ENCODE measurements at regions not wholly inside any gene's neighbourhood (a gene's known extent, or its start where the extent isn't known, plus 50 kb on each side); places are given as distances from the start of the nearest gene placed in this dataset.

DNA sequence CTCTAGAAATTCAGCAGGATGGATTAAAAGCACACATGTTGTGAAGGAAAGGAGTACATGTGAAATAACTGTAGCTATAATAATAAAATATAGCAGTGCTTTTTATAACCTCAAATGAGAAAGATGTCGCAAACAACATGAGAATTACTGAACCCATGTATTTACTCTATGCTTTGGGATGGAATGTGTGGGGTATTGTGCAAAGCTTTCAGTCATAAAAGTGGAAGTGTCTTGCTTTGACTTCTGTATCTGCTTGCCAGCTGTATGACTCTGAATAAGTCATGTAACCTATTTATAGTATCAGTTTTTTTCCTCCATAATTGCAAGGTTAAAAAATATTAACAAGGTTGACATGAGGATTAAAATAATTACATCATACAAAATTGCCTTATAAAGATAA, 519.3 kb upstream of the CADM2 start:
- POLR2A ChIA-PET = no interaction called here
- no peak overlapping the region for H3K4me3 Mint-ChIP-seq

DNA sequence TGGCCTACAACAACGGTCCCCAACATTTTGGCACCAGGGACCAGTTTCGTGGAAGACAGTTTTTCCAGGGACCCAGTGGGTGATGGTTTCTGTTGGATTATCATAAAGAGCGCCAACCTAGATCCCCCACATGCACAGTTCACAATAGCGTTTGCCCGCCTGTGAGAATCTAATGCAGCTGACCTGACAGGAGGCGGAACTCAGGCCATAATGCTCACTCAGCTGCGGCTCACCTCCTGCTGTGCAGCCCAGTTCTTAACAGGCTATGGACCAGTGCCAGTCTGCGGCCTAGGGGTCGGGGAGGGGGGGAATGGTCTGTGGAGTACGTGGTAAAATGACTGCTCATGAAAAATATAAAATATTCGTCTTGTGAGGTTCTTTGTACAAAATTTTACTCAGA, 518.5 kb upstream of the CADM2 start:
- Mint-ChIP-seq H3K36me3 (ENCODE audit: low read depth) (no peaks in the 10 kb centered on the region), H3K4me1 (no peaks in the 10 kb centered on the region), H3K27ac (no peak overlapping the region), H3K4me3 (no peak overlapping the region), H3K9me3 (peaks cover 10% of the 10 kb centered on the region), H3K27me3 (no peaks in the 10 kb centered on the region)
- DNase-seq = no peak
- ChIA-PET POLR2A (no interaction called here), CTCF (no interaction called here)

More for the DNA sequence above, 519.3 kb upstream of the CADM2 start:
- Mint-ChIP-seq H3K9me3 (peaks cover 10% of the 10 kb centered on the region), H3K36me3 (ENCODE audit: low read depth) (no peaks in the 10 kb centered on the region), H3K27ac (no peak overlapping the region), H3K27me3 (no peaks in the 10 kb centered on the region), H3K4me1 (no peaks in the 10 kb centered on the region)
- DNase-seq = no peak
- CTCF ChIA-PET = no interaction called here

DNA sequence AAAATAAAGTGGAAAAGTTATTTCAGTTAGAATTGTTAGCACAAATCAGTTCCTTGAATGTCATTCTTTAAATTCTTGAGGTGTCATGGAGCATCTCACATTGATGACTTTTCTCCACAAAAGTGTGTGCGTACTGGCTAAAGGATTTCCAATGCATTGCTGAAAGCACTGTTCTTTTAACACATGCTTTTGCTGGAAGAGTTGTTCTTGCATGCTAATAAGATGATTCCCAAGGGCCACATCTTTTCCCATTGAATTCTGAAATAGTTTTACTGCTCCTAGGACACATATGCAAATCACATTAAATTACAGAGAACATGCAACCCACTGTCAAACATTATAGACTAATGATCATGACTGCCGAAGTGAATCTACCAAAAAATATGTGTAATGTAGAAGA, 516.3 kb upstream of the CADM2 start:
- H3K4me3 Mint-ChIP-seq = no peak overlapping the region
- H3K9me3 Mint-ChIP-seq = peaks cover 8% of the 10 kb centered on the region
- no peaks in the 10 kb centered on the region for H3K4me1 Mint-ChIP-seq
- H3K27me3 Mint-ChIP-seq = no peaks in the 10 kb centered on the region
- CTCF ChIA-PET = no interaction called here
- no peak for DNase-seq
- no peaks in the 10 kb centered on the region for H3K36me3 Mint-ChIP-seq (ENCODE audit: low read depth)
- POLR2A ChIA-PET = no interaction called here
- no peak overlapping the region for H3K27ac Mint-ChIP-seq

- Mint-ChIP-seq H3K9me3 (peaks cover 8% of the 10 kb centered on the region), H3K4me3 (no peak overlapping the region), H3K27ac (no peak overlapping the region), H3K36me3 (ENCODE audit: low read depth) (no peaks in the 10 kb centered on the region), H3K4me1 (no peaks in the 10 kb centered on the region), H3K27me3 (no peaks in the 10 kb centered on the region)
- ChIA-PET CTCF (no interaction called here), POLR2A (no interaction called here)
- no peak for DNase-seq
Measured at GRCh38 chr3:84444726-84445521, 513.9 kb upstream of the CADM2 start.

GRCh38 chr3:84487296-84487695, 471.5 kb upstream of the CADM2 start:
- H3K4me1 Mint-ChIP-seq = no peaks in the 10 kb centered on the region
- POLR2A ChIA-PET = no interaction called here
- no peaks in the 10 kb centered on the region for H3K27me3 Mint-ChIP-seq
- H3K4me3 Mint-ChIP-seq = no peak overlapping the region
- H3K27ac Mint-ChIP-seq = no peak overlapping the region
- CTCF ChIA-PET = no interaction called here
- peaks cover 4% of the 10 kb centered on the region for H3K9me3 Mint-ChIP-seq
- no peaks in the 10 kb centered on the region for H3K36me3 Mint-ChIP-seq (ENCODE audit: low read depth)
- no peak for DNase-seq

DNA sequence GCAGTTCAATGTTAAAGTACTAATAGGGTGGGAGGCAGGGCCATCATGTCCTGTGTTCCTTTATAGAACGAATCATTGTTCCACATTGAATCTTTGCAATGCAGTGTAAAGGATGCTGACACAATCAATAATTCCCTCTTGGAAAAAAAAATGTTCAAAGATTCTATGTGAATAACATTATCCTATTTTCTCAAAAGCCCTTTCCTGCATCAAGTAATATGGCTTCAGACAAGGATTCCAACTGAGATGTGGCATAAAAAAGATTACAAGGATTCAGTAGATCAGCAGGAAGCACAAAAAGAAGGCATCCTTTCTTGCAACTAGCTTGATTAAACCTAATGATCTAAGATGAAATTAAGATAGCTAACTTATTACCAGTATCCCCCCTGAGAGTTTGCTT, 454.0 kb upstream of the CADM2 start:
- ChIA-PET CTCF (no interaction called here), POLR2A (no interaction called here)
- H3K27me3 Mint-ChIP-seq = no peaks in the 10 kb centered on the region
- no peak for DNase-seq
- H3K4me3 Mint-ChIP-seq = no peak overlapping the region
- no peak overlapping the region for H3K27ac Mint-ChIP-seq
- H3K36me3 Mint-ChIP-seq (ENCODE audit: low read depth) = no peaks in the 10 kb centered on the region
- peaks cover 10% of the 10 kb centered on the region for H3K9me3 Mint-ChIP-seq
- no peaks in the 10 kb centered on the region for H3K4me1 Mint-ChIP-seq

DNA sequence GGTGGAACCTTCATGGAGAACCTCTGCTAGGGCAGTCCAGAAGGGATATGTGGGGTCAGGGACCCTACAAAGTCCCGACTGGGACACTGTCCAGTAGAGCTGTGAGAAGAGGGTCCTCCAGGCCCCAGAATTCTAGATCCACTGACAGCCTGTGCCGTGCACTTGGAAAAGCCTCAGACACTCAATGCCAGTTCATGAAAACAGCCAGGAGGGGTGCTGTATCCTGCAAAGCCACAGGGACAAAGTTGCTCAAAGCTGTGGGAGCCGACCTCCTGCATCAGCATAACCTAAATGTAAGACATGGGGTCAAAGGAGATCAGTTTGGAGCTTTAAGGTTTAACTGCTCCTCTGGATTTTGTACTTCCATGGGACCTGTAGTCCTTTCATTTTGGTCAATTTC, 448.8 kb upstream of the CADM2 start:
- ChIA-PET POLR2A (no interaction called here), CTCF (no interaction called here)
- Mint-ChIP-seq H3K27ac (no peak overlapping the region), H3K4me1 (no peaks in the 10 kb centered on the region), H3K27me3 (no peaks in the 10 kb centered on the region), H3K4me3 (no peak overlapping the region), H3K9me3 (peaks cover 7% of the 10 kb centered on the region), H3K36me3 (ENCODE audit: low read depth) (no peaks in the 10 kb centered on the region)
- DNase-seq = no peak

GRCh38 chr3:84522893-84523292, 435.9 kb upstream of the CADM2 start:
- ChIA-PET CTCF (no interaction called here), POLR2A (no interaction called here)
- Mint-ChIP-seq H3K4me1 (no peaks in the 10 kb centered on the region), H3K27ac (no peak overlapping the region), H3K4me3 (no peak overlapping the region), H3K27me3 (no peaks in the 10 kb centered on the region), H3K9me3 (peaks cover 17% of the 10 kb centered on the region), H3K36me3 (ENCODE audit: low read depth) (no peaks in the 10 kb centered on the region)
- no peak for DNase-seq

- POLR2A ChIA-PET = no interaction called here
- Mint-ChIP-seq H3K4me3 (no peak overlapping the region), H3K27ac (no peak overlapping the region), H3K36me3 (ENCODE audit: low read depth) (no peaks in the 10 kb centered on the region), H3K9me3 (peaks cover 18% of the 10 kb centered on the region), H3K4me1 (no peaks in the 10 kb centered on the region), H3K27me3 (no peaks in the 10 kb centered on the region)
- DNase-seq = no peak
- CTCF ChIA-PET = interaction anchor here (0.5 kb wide), 1 partner anchor 30 kb away, joined by 3 read pairs; no protein-coding TSS in a partner anchor
Measured at GRCh38 chr3:84536916-84537315, 421.9 kb upstream of the CADM2 start.

DNA sequence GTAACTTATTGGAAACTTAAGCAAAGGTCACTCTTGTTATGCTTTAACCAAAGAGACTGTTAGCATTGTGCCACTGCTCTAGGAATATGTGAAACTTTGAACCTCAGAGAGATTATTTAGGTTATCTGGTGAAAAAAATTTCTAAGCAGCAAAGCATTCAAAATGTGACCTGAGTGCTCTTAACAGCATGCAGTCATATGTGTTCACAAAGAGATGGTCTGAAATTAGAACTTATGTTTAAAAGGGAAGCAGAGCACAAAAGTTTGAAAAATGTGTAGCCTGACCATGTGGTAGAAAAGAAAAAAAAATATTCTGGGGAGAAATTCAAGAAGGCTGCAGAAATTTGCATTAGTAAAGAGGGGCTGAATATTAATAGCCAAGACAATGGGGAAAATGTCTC, 420.2 kb upstream of the CADM2 start:
- no peak overlapping the region for H3K27ac Mint-ChIP-seq
- H3K4me1 Mint-ChIP-seq = no peaks in the 10 kb centered on the region
- DNase-seq = no peak
- peaks cover 13% of the 10 kb centered on the region for H3K9me3 Mint-ChIP-seq
- H3K36me3 Mint-ChIP-seq (ENCODE audit: low read depth) = no peaks in the 10 kb centered on the region
- no peak overlapping the region for H3K4me3 Mint-ChIP-seq
- no peaks in the 10 kb centered on the region for H3K27me3 Mint-ChIP-seq
- ChIA-PET POLR2A (no interaction called here), CTCF (no interaction called here)

DNA sequence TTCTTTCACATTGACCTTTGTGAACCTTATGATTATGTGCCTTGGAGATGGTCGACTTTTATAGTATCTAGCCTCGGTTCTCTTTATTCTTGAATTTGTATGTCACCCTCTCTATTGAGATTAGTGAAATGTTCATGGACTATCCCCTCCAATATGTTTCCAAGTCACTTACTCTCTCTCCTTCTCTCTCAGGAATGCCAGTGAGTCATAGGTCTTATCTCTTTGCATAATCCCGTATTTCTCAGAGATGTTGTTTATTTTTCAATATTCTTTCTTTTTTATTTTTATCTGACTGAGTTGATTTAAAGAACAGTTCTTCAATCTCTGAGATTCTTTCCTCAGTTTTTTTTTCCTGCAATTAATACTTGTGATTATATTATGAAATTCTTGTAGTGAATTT, 411.6 kb upstream of the CADM2 start:
- no peak for DNase-seq
- no peaks in the 10 kb centered on the region for H3K4me1 Mint-ChIP-seq
- no peak overlapping the region for H3K4me3 Mint-ChIP-seq
- no peaks in the 10 kb centered on the region for H3K27me3 Mint-ChIP-seq
- no peaks in the 10 kb centered on the region for H3K36me3 Mint-ChIP-seq (ENCODE audit: low read depth)
- POLR2A ChIA-PET = no interaction called here
- H3K27ac Mint-ChIP-seq = no peak overlapping the region
- H3K9me3 Mint-ChIP-seq = peaks cover 2% of the 10 kb centered on the region
- CTCF ChIA-PET = no interaction called here

GRCh38 chr3:84547971-84548970, 410.5 kb upstream of the CADM2 start:
- DNase-seq = no peak
- Mint-ChIP-seq H3K27ac (no peak overlapping the region), H3K9me3 (peaks cover 2% of the 10 kb centered on the region), H3K4me3 (no peak overlapping the region), H3K36me3 (ENCODE audit: low read depth) (no peaks in the 10 kb centered on the region), H3K4me1 (no peaks in the 10 kb centered on the region), H3K27me3 (no peaks in the 10 kb centered on the region)
- ChIA-PET CTCF (interaction anchor here (0.6 kb wide), 1 partner anchor 113 kb away, joined by 3 read pairs; no protein-coding TSS in a partner anchor), POLR2A (no interaction called here)

DNA sequence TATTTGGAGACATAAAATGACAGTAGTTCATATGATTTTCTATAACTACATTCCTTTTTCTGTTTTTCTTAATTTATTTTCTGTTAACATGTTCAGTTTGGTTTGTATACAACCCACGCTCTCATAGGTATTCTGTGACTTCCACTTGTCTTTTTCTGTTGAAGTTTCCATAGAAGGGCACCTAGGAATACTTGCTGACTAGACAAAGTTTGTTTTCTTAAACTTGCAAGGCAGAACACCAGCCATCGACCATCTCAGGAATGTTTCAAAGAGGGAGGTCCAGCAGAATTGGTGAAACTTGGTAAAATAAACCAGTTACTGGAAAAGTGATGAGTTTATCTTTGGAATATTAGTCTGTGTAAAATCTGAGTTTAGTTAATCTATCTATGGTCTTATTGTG, 403.2 kb upstream of the CADM2 start:
- no peak overlapping the region for H3K27ac Mint-ChIP-seq
- ChIA-PET CTCF (no interaction called here), POLR2A (no interaction called here)
- no peak overlapping the region for H3K4me3 Mint-ChIP-seq
- H3K9me3 Mint-ChIP-seq = peaks cover 2% of the 10 kb centered on the region
- no peaks in the 10 kb centered on the region for H3K27me3 Mint-ChIP-seq
- no peak for DNase-seq
- H3K36me3 Mint-ChIP-seq (ENCODE audit: low read depth) = no peaks in the 10 kb centered on the region
- no peaks in the 10 kb centered on the region for H3K4me1 Mint-ChIP-seq

- no peak for DNase-seq
- Mint-ChIP-seq H3K27ac (no peak overlapping the region), H3K36me3 (ENCODE audit: low read depth) (no peaks in the 10 kb centered on the region), H3K4me3 (no peak overlapping the region), H3K27me3 (no peaks in the 10 kb centered on the region), H3K4me1 (no peaks in the 10 kb centered on the region), H3K9me3 (peaks cover 3% of the 10 kb centered on the region)
- POLR2A ChIA-PET = no interaction called here
- CTCF ChIA-PET = no interaction called here
Measured at GRCh38 chr3:84566256-84566655, 392.5 kb upstream of the CADM2 start.

Measured in activated CD4-positive, alpha-beta memory T cell treated with anti-CD3 and anti-CD28 coated beads, Interleukin-2, amount 10 ng/mL, durations not matched to agents 7 days and 5 days (primary cell).